Fibroblast of pulmonary artery (primary cell): ENCODE measurements at regions not wholly inside any gene's neighbourhood (a gene's known extent, or its start where the extent isn't known, plus 50 kb on each side); places are given as distances from the start of the nearest gene placed in this dataset.
"Not testable (repeated sequence)": the region's sequence is repeated elsewhere in the genome, so short reads cannot be mapped to it uniquely, and the experiment has no call there.

Source experiments
- DNase-seq: peaks from one replicate; pipeline ENCODE4 v3.0.0-alpha.2; 2010; ENCODE audit warnings: low read depth
- H3K4me3 ChIP-seq: replicated peaks from 2 replicates; pipeline ENCODE4 v1.5.1; 2011; ENCODE audit warnings: low read depth, mild to moderate bottlenecking, control low read depth, low read length, moderate library complexity
- CTCF ChIP-seq: IDR thresholded peaks from 2 replicates; pipeline ENCODE4 v1.5.1; 2011; ENCODE audit warnings: mild to moderate bottlenecking, control low read depth, low read length, inconsistent platforms; ENCODE audit errors: missing control alignments

- H3K4me3 ChIP-seq, result no peak overlapping the region
- DNase-seq, result no peak
- TF ChIP-seq CTCF, result no peak
These were observed 307.8 kb upstream of the USP9Y start for GRCh38 chrY:12393190-12393589.

DNA sequence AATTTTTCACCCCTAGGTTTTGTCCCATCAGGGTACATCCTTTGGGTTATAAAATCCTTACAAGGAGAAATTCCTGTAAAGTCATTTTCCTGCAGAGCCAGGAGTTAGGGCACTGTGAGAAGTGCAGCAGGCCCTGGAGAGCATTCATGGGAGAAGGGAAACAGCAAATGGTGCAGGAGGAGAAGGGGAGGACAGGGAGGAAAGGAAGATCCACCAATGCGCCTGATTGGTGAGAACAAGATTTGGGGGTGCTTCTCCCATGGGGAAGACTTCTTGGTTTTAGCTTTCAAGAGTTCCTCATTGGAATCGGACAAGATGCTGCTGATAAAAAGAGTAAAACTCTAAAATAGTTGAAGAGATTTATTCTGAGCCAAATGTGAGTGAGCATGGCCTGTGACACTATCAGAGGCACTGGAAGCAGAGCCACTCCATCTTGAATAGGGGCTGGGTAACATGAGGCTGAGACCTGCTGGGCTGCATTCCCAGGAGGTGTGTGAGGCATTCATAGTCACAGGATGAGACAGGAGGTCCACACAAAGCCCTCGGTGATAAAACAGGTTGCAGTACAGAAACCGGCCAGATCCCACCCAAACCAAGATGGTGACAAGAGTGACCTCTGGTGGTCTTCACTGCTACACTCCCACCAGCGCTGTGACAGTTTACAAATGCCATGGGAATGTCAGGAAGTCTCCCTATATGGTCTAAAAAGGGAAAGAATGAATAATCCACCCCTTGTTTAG lies 305.5 kb upstream of the USP9Y start:
- H3K4me3 ChIP-seq, DNase-seq: not testable (repeated sequence)

DNA sequence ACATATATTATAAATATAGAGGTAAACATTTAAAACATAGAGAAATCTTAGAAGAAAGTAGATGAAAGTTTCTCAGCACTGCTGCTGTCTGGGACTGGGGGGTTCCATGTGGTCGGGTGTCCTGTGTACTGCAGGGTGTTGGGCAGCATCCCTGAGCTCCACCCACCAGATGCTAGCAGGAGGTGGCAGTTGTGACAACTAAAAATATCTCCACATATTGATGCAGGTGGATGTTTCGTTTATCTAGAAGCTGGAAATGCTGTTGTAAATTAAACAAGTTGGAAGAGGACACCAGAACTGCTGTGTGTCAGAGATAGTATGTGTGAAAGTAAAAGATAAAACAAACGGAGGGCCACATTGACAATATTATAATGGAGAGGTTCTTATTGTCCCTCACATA lies 297.1 kb upstream of the USP9Y start:
- H3K4me3 ChIP-seq, result no peak overlapping the region
- no peak for DNase-seq
- TF ChIP-seq CTCF, result no peak

DNA sequence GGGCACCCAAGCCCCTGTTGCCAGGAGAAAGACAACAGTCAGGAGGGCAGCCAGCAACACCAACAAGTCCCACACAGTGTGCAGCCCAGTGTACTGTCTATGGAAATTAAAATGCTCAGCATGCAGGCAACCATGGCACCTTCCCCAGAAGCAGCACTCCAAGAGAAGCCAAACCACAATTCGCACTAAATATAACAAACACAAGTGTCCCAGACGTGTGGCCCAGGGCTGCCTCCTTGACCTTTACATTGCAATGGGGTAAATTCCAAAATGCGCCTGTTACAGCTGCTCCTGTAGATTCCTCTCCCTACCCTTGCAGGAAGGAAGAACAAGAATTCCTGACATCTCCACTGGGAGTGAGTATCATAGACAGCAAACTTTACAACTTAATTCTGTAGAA lies 292.8 kb upstream of the USP9Y start:
- no peak for DNase-seq
- no peak for TF ChIP-seq CTCF
- H3K4me3 ChIP-seq, result no peak overlapping the region

DNA sequence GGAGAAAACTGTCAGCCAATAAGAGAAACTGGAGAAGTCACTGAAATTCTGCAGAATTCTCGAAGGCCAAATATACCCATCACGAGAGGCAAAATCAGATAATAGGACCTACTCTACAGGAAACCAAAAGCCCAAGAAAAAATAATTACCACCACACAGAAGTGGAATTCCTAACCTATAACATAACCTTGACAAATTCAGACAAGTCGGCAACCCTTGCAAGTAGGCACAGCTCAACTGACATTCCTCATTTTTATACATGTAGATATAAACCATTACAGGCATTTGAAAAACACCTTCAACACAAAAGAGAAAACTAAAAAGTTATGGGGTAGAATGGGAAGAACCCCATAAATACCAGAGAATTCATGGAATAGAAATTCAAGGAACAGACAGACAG lies 290.3 kb upstream of the USP9Y start:
- DNase-seq, result no peak
- TF ChIP-seq CTCF, result no peak
- H3K4me3 ChIP-seq, result no peak overlapping the region

DNA sequence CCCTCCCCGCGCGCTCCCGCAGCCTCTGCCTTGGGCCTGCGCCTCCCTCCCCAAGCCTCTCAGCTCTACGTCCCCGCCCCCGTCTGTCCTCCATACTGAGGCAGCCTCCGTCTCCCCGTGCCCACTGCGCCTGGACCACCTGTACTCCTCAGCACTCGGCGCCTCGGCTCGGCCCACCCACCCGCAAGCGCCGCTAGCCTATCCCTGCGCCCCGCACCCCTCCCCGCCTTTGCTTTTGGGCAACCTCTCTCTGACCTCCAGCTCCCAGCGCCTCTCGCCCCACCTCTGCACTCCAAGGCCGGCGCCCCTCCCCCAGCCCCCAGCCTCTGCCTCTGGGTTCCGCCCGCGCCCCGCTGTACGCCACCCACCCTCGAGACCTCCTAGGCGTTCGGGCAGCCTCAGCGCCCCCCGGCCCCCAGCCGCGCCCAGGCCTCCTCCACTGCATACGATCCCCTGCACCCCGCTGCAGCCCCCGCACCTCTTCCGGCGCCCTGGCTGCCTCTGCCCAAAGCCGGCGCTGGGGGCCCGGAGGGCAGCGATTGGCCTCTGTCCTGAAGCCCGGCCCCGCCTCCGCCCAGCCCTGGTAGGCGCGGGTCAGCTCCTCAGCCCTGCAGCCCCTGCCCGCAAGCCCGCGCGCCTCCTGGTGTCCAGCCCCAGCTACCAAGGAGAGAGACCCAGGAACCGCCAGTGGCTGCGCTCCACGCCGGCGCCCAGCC lies 279.8 kb upstream of the USP9Y start:
- no peak overlapping the region for H3K4me3 ChIP-seq
- TF ChIP-seq CTCF, result no peak
- DNase-seq, result no peak

GRCh38 chrY:12421788-12422124 lies 279.3 kb upstream of the USP9Y start:
- no peak for DNase-seq
- no peak for TF ChIP-seq CTCF
- H3K4me3 ChIP-seq, result no peak overlapping the region
